ENCODE measurements at regions not wholly inside any gene's neighbourhood (a gene's known extent, or its start where the extent isn't known, plus 50 kb on each side); places are given as distances from the start of the nearest gene placed in this dataset.

- DNase-seq, result no peak
These were observed 209.5 kb upstream of the ALCAM start for GRCh38 chr3:105157067-105157765.

- no peak for DNase-seq
These were observed 209.0 kb upstream of the ALCAM start for GRCh38 chr3:105157766-105158085.

DNA sequence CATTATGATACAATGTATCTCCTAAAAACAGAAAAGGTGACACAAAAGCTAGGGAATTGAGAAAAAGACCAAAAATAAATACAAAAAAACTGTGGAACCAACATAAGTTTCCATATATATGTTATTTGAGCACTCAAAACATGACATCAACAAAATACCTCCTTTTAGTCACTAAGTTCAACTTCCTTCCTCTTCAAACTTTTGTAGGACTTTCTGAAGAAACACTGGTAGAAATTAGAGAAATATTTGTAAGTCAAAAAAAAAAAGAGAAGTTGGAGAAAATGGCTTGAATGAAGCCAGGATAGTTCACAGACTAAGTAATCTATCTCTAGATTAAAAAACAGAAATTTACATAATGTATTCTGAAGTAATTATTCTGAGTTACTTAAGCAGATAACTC, 208.4 kb upstream of the ALCAM start:
- no peak for DNase-seq

- no peak for DNase-seq
These were observed 204.3 kb upstream of the ALCAM start for GRCh38 chr3:105162448-105162847.

DNA sequence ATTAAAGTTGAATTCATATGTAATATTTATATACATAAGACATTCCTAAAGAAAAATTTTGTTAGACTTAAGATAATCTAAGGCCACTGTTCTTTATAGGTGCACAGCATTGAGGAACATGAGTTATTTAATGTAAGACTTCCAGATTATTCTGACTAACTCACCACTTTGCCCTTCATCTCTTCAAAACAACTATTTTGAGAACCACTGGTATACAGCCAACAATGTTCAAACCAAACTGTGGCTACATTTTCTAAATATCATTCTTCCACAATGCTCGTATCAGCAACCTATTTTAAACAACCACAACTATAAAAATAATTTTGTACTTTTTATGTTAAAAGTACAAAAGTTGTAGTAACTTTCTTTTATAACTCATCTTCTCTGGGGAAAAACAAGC, 199.8 kb upstream of the ALCAM start:
- DNase-seq, result peak; percentile 19

GRCh38 chr3:105170423-105170822, 196.3 kb upstream of the ALCAM start:
- DNase-seq, result no peak

- no peak for DNase-seq
These were observed 192.6 kb upstream of the ALCAM start for GRCh38 chr3:105174017-105174615.

DNA sequence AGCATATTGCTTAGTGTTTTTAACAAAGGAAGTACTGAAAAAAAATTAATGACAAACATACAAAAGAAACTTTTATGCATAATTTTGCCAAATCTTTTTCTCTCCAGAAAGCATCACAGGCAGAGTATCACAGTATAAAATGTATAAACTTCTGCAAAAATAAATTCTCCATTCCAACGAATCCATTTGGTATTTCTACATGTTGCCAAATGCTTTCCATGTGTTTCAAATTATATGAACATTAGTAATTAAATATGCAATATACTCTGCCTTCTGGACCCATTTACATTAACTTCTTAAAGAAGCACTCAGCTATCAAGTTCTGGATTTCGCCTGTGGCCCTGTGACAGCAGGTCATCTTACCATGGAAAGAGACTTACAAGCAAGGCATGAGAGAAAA, 189.1 kb upstream of the ALCAM start:
- peak; percentile 15 for DNase-seq

DNA sequence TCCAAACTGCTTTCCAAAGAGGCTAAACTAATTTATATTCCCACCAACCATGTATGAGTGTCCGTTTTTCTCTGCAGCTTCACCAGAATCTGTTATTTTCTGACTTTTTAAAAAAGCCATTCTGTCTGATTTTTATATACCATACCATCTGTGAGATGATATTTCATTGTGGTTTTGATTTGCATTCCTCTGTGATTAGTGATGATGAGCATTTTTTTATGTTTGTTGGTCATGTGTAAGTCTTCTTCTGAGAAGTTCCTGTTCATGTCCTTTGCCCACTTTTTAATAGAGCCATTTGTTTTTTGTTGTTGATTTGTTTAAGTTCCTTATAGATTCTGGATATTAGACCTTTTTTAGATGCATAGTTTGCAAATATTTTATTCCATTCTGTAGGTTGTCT, 179.4 kb upstream of the ALCAM start:
- peak; percentile 25 for DNase-seq

DNA sequence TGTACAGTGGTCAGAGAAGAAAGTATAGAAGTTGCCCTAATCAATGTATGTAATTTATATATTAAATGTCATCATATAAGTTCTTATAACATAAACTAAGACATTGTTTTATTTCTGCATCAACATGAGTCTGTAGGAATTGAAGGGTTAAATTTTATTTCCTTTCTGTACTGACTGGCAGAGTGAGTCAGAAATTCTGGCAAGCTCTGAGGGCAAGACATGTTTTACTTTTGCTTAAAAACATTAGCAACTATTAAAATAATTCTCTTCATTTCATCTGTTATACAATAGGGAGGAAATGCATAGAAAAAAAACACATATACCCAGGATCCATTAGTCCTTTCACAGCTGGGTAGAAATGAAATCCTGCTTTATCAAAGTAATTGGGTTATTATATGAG, 171.4 kb upstream of the ALCAM start:
- DNase-seq, result peak; percentile 50

GRCh38 chr3:105197863-105198262, 168.8 kb upstream of the ALCAM start:
- DNase-seq, result no peak

GRCh38 chr3:105199217-105199616, 167.5 kb upstream of the ALCAM start:
- no peak for DNase-seq

GRCh38 chr3:105210141-105210540, 156.6 kb upstream of the ALCAM start:
- DNase-seq, result no peak

GRCh38 chr3:105214590-105214989, 152.1 kb upstream of the ALCAM start:
- no peak for DNase-seq

DNA sequence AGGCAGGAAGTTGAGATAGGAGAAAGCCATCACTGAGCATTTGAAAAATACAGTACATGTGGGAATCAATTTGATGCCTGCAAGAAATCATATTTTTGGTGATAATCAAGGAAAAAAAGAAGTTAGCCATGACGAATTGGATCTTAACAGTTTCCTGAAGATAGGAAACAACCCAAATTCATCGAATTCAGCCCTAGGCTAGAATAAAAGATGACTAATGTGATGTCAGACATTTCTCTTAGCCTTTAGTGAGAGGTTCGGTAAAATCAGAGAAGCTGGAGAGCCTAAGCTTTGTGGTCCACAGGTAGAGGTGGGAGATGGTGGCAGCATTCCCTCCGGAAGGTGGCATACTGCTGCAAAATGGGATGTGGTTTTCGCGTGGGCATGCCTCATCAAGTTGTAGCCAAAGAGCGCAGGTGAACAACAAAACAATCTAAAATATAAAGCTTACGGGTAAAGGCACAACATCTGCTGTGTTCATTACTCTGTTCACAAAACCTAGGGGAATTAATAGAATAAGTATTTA, 144.1 kb upstream of the ALCAM start:
- DNase-seq, result no peak

DNA sequence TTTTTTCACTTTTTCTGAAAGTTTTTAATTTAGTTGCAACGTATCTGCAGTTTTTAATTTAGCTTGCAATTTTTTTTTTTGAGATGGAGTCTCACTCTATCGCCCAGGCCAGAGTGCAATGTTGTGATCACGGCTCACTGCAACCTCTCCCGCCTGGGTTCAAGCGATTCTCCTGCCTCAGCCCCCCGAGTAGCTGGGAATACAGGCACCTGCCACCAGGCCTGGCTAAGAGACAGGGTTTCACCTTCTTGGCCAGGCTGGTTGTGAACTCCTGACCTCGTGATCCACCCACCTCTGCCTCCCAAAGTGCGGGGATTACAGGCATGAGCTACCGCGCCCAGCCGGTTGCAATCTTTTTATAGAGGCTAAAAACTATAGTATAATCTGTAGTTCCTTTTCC, 142.9 kb upstream of the ALCAM start:
- DNase-seq, result no peak

DNA sequence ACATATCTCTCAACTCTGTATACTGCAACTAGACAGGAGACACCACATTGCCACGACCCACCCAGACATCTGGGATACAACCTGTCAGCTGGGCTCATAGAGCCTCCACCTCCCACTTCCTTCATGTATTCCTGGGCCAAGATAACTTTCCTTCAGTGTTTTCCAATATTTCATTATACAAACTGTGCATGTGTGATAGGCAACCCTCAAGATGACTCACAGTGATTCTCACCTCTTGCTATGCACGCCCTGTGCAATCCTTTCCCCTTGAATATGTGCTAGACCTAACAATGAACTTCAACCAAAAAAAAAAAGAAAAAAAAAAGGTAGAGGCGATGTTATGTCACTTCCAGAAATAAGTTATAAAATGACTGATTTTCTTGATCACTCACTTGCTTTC, 138.0 kb upstream of the ALCAM start:
- no peak for DNase-seq

GRCh38 chr3:105232553-105232952, 134.2 kb upstream of the ALCAM start:
- DNase-seq, result no peak

GRCh38 chr3:105233010-105233409, 133.7 kb upstream of the ALCAM start:
- no peak for DNase-seq

DNA sequence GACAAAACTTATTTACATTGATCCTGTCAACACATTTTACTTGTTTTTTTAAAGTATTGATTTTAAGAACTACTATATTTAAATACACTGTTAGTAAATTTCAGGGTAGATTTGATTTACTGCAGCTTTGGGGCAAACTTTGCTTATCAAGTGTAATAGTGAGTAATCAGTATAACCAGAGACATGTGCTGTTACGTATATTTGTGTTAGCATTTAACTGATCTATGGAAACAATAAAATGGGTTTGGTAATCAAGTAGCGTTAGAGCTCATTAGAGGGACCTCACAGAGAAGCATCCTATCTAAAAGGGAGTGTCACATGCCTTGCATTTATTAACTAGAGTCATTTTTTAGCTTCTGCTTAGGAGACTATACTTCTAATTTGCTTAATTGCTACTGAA, 131.5 kb upstream of the ALCAM start:
- DNase-seq, result no peak

GRCh38 chr3:105235785-105236184, 130.9 kb upstream of the ALCAM start:
- DNase-seq, result no peak

DNA sequence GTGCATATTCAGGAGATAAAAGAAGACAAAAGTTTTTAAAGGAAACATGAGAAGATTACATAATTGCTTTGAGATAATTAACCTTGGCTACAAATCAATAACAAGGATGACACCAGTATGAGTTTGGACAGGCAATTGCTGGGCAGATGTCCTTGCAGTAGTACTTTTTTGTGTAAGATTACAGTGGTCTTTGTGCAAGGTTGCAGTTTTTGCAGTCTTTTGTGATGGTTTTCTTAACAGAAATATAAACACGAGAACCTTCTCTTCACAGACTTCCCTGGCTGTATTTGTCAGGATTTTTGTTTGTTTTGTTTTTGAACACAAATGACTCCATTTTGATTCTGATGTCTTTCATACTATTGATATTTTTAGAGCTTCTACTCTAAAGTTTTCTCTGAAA, 128.3 kb upstream of the ALCAM start:
- no peak for DNase-seq

DNA sequence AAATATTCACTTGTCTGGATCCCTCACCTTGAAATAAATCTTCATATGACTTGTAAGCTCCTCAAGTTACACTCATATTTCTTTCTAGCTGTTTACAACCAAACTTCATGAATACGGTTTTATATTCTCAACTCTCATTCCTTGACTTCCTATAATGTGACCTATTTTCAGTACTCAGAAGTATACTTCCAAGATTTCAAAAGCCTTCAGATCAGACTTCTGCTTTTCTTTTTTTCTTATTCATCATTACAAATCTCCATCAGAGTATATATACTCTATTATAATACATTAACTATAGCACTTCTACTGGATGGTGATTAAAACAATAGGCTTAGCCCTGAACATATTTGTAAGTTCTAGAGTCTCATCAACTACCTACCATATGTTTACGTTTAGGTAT, 123.6 kb upstream of the ALCAM start:
- DNase-seq, result no peak

DNA sequence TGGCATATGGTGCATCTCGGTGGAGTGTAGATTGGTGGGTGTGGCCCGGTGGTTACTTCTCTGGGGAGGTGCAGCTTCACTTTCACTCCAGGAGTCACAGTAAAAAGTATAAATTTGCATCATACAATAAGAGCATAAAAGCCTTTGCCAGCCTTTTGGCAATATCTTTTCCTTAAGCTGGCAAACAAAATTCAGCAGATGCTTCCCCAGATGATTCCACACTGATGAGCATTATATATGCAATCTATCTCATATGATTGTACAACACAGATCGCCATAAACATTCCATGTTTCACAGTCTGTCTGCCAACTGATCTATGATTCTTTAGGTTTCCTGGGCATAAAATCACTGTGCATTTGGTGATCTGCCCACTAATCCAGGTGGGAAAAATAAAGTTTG, 120.2 kb upstream of the ALCAM start:
- DNase-seq, result no peak

DNA sequence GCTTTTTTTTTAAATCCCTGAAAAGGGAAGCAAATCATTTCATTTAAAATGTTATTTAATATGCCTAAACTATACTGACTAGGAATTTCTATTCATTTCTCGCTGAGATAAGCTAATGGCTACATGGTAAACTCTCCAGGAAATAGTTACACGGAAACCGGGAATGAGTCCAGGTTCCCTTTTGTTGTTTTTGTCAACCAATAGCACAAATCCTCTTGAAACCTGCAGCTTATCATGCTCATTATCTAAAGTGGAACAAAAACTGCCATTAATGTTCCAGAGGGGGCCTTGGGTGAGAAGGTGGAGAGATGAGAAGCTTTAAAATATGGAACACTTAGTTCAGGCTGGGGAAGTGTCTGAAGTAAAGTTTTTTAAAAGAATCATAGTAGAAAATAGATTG, 113.5 kb upstream of the ALCAM start:
- no peak for DNase-seq
